Sigmoid colon (tissue), 6 donors: ENCODE measurements at regions not wholly inside any gene's neighbourhood (a gene's known extent, or its start where the extent isn't known, plus 50 kb on each side); places are given as distances from the start of the nearest gene placed in this dataset.
A peak's percentile ranks its signal among the peaks of the same experiment; 100 is the strongest.

Experiments
- DNase-seq: peaks from one replicate; pipeline ENCODE4 v3.0.0-alpha.2; 2019
- H3K27ac ChIP-seq, 4 donors: fragments of 200-600 bp; sonication (generic); one replicate each; pipeline ENCODE4 v1.5.1; 2016 to 2019; ENCODE audit warnings: mild to moderate bottlenecking in 1 of 4
- H3K27me3 ChIP-seq, 3 donors: fragments of 200-600 bp; sonication (generic); one replicate each; pipeline ENCODE4 v1.5.1; 2019; ENCODE audit warnings: mild to moderate bottlenecking in 1 of 3
- H3K36me3 ChIP-seq, 4 donors: fragments of 200-600 bp; sonication (generic); one replicate each; pipeline ENCODE4 v1.5.1; 2016 to 2019
- H3K4me1 ChIP-seq, 4 donors: fragments of 200-600 bp; sonication (generic); one replicate each; pipeline ENCODE4 v1.5.1; 2017 to 2019
- H3K4me3 ChIP-seq, 4 donors: fragments of 200-600 bp; sonication (generic); one replicate each; pipeline ENCODE4 v1.5.1; 2017 to 2019; ENCODE audit warnings: mild to moderate bottlenecking in 2 of 4, moderate library complexity in 1 of 4
- H3K9me3 ChIP-seq, 4 donors: fragments of 200-600 bp in 3 of 4; sonication (generic) in 3 of 4; one replicate each; pipeline versions ENCODE4 v1.5.1 to v1.6.1; 2013 to 2019
- EP300 ChIP-seq, 4 donors: sonication (generic); formaldehyde crosslinking; IDR thresholded peaks; one replicate each; pipeline ENCODE4 v1.6.1; 2017; ENCODE audit warnings: antibody characterized with exemption in 4 of 4
- POLR2A ChIP-seq, 2 donors: fragments of 450-650 bp; IDR thresholded peaks; one replicate each; pipeline ENCODE4 v1.6.1; 2016; ENCODE audit warnings: antibody characterized with exemption in 2 of 2, mild to moderate bottlenecking in 2 of 2, moderate library complexity in 2 of 2
- POLR2AphosphoS5 ChIP-seq, 4 donors: sonication (generic); formaldehyde crosslinking; IDR thresholded peaks; one replicate each; pipeline ENCODE4 v1.6.1; 2017; ENCODE audit warnings: antibody characterized with exemption in 4 of 4
- WGBS, 2 donors: extraction: QIAGEN DNeasy Blood & Tissue Kit; methylation state at CpG; one replicate each; pipeline ENCODE4 v1.1.7; 2013; 5-methylcytosine and 5-hydroxymethylcytosine counted together
- intact Hi-C: fragments of 100-400 bp; cut with DNase I; formaldehyde crosslinking; loops from one replicate; pipeline ENCODE4 v1.15.1; 2023
- TF ChIP-seq, protein P1 (sequence below), 4 experiments: fragments of 450-650 bp in 3 of 4; fragments of 200-600 bp in 1 of 4; IDR thresholded peaks; one replicate each; pipeline ENCODE4 v1.5.1; 2016 to 2019; ENCODE audit warnings: antibody characterized with exemption in 4 of 4, mild to moderate bottlenecking in 3 of 4, moderate library complexity in 2 of 4
- donor health status: healthy with polysubstance abuse.
- donor health status: healthy.

DNA sequence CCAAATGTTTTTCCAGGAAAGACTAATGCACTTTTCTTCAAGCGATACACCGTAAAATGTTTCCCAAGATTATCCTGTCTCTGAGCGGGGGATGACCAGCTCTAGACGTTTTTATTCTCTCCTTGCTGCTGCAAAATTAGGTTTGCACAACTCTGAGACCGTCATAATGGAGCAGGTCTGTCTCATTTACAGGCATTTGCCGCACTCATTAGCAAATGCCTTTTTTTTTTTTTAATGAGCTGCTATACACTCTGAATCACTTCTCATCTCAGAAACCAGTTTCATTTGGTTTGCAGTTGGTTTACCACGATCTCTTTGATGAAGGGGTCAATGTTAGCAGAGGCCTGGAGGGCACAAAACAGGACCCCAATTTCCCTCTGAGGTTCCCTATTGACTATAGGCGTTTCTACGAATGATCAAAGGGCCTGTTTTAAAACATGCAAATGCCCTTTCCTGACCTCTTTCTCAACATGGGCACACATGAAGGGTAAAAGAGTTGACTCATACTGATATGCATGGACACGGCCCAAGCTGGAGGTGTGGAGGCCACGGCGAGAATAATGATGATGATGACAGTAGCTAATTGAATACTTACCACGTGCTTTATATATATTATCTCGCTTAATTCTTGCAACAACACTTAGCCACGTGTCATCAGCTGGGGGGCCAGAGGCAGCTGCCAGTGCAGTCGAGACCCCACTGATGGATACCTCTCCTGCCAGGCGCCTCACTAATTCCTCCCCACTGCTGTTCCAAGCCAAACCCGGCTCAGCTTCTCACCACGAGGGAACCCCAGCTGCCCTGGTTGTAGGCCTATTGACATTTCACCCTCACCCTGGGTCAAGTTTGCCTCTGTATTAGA is 89.9 kb upstream of the PTCH1 start:
- no peaks in the 10 kb centered on the region for H3K9me3 ChIP-seq
- no peak overlapping the region for H3K4me3 ChIP-seq
- peak overlapping the region in 2 of 4 donors; percentile 45 to 55 for H3K27ac ChIP-seq
- H3K36me3 ChIP-seq = no peaks in the 10 kb centered on the region
- H3K27me3 ChIP-seq = no peaks in the 10 kb centered on the region
- TF ChIP-seq POLR2A (IDR thresholded peaks at IDR 0.05) (no peak), POLR2AphosphoS5 (IDR thresholded peaks at IDR 0.05) (no peak), EP300 (IDR thresholded peaks at IDR 0.05) (no peak)
- TF ChIP-seq, protein P1, sequence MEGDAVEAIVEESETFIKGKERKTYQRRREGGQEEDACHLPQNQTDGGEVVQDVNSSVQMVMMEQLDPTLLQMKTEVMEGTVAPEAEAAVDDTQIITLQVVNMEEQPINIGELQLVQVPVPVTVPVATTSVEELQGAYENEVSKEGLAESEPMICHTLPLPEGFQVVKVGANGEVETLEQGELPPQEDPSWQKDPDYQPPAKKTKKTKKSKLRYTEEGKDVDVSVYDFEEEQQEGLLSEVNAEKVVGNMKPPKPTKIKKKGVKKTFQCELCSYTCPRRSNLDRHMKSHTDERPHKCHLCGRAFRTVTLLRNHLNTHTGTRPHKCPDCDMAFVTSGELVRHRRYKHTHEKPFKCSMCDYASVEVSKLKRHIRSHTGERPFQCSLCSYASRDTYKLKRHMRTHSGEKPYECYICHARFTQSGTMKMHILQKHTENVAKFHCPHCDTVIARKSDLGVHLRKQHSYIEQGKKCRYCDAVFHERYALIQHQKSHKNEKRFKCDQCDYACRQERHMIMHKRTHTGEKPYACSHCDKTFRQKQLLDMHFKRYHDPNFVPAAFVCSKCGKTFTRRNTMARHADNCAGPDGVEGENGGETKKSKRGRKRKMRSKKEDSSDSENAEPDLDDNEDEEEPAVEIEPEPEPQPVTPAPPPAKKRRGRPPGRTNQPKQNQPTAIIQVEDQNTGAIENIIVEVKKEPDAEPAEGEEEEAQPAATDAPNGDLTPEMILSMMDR (IDR thresholded peaks at IDR 0.05) = no peak
- H3K4me1 ChIP-seq = peaks cover 4 to 31% (median 25%) of the 10 kb centered on the region in 4 donors
- 81 to 85% methylated on average over 19 of the region's 19 CpGs for WGBS, 2 donors
- intact Hi-C loops = no loop called here
- DNase-seq = no peak

DNA sequence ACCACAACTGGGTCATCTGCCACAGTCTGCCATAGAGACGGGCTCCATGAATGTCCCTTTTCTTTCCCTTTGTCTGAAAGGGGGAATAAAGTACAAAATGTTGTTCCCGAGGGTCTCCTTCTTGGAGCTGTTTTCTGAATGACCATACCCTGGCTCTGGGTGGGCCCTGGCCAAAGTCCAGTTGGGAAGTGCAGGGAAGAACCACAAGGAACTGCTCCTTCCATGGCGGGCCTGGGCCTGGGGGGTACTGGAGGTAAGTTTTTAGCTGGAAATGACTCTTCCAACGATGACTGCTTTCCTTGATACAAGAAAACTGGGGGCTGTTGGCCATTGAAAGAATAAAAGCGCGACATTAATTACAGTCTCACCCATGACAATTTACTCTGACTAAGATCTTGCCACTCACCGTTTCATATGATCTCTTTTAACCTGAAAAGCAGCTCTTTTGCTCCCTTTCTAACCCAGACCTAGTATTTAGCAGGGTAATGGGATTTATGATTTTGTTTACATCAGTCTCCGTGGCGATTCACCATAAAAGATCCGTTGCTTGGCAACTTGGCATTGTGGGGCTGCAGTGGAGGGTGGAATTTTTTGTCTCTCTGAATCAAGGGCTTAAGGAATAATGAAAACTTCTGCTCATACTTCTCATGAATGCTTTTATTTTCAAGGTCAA is 89.2 kb upstream of the PTCH1 start:
- DNase-seq = no peak
- Histone ChIP-seq H3K27me3 (no peaks in the 10 kb centered on the region), H3K4me1 (peaks cover 4 to 31% (median 25%) of the 10 kb centered on the region in 4 donors), H3K4me3 (no peak overlapping the region), H3K27ac (peak overlapping the region in 2 of 4 donors; percentile 45 to 55), H3K9me3 (no peaks in the 10 kb centered on the region), H3K36me3 (no peaks in the 10 kb centered on the region)
- WGBS, 2 donors = 79 to 83% methylated on average over 10 of the region's 10 CpGs
- TF ChIP-seq POLR2A (IDR thresholded peaks at IDR 0.05) = no peak
- TF ChIP-seq EP300 (IDR thresholded peaks at IDR 0.05) = no peak
- TF ChIP-seq, protein P1 (IDR thresholded peaks at IDR 0.05) = no peak
- TF ChIP-seq POLR2AphosphoS5 (IDR thresholded peaks at IDR 0.05) = no peak
- intact Hi-C loops = no loop called here

DNA sequence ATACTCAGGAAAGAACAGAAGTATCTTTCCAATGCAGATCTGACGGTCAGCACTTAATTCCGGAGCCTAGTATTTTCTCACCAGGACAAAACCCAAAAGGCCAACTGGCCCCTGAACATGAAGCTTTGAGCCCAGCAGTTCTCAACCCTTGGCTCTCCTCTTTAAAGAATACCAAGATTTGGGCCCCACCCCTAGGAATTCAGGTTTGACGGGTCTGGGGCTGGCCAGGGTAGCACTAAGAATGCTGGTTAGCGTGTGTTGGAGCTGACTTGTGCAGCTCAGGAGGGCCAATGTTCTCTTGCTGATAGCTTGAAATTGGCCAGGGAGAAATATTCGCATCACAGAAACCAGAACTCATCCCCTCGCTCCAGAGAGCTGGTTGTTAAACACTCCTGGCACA is 88.3 kb upstream of the PTCH1 start:
- Histone ChIP-seq H3K4me3 (no peak overlapping the region), H3K27ac (peak overlapping the region in 2 of 4 donors; percentile 45 to 55), H3K36me3 (no peaks in the 10 kb centered on the region), H3K27me3 (no peaks in the 10 kb centered on the region), H3K4me1 (peaks cover 4 to 31% (median 25%) of the 10 kb centered on the region in 4 donors), H3K9me3 (no peaks in the 10 kb centered on the region)
- WGBS, 2 donors = 68 to 76% methylated on average over 6 of the region's 6 CpGs
- no peak for TF ChIP-seq POLR2A (IDR thresholded peaks at IDR 0.05)
- TF ChIP-seq POLR2AphosphoS5 (IDR thresholded peaks at IDR 0.05) = no peak
- TF ChIP-seq, protein P1 (IDR thresholded peaks at IDR 0.05) = no peak
- TF ChIP-seq EP300 (IDR thresholded peaks at IDR 0.05) = no peak
- intact Hi-C loops = no loop called here
- DNase-seq = no peak

DNA sequence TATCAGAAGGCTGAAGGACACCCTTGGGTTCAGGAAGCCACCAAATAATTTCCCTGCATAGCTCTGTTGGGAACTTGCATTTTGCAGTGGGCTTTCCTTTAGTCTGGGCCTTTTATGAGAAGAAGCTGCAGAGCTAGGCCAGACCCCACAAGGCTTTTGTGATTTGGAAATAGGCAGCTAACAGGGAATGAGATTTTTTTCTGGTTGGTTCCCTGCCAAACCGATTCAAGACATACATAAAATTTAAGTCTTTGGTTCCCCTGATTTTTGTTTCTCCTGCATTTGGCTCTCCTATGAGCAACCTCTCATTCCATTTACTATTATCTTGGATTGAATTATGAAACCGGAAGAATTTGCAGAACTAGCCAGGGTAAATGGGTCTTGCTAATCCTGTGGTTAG is 81.5 kb upstream of the PTCH1 start:
- H3K27ac ChIP-seq = no peak overlapping the region
- WGBS, 2 donors = 82 to 95% methylated on average over 2 of the region's 2 CpGs
- no peaks in the 10 kb centered on the region for H3K36me3 ChIP-seq
- no peaks in the 10 kb centered on the region for H3K9me3 ChIP-seq
- H3K4me3 ChIP-seq = no peak overlapping the region
- no peak for DNase-seq
- intact Hi-C loops = no loop called here
- TF ChIP-seq, protein P1 (IDR thresholded peaks at IDR 0.05) = no peak
- TF ChIP-seq POLR2A (IDR thresholded peaks at IDR 0.05) (no peak), POLR2AphosphoS5 (IDR thresholded peaks at IDR 0.05) (no peak), EP300 (IDR thresholded peaks at IDR 0.05) (no peak)
- no peaks in the 10 kb centered on the region for H3K27me3 ChIP-seq
- H3K4me1 ChIP-seq = no peaks in the 10 kb centered on the region
